GM23248 (cell line): ENCODE measurements at regions not wholly inside any gene's neighbourhood (a gene's known extent, or its start where the extent isn't known, plus 50 kb on each side); places are given as distances from the start of the nearest gene placed in this dataset.
A peak's percentile ranks its signal among the peaks of the same experiment; 100 is the strongest.

Source experiments
- DNase-seq: peaks from one replicate; pipeline ENCODE4 v3.0.0-alpha.2; 2015
- H2AFZ ChIP-seq: fragments of 200-600 bp; sonication (generic); 2 replicates; pipeline ENCODE4 v1.6.1; 2016; ENCODE audit warnings: antibody characterized with exemption
- H3F3A ChIP-seq: fragments of 200-600 bp; sonication (generic); 2 replicates; pipeline ENCODE4 v1.6.1; 2016; ENCODE audit warnings: mild to moderate bottlenecking, antibody characterized with exemption, mixed run types; ENCODE audit not compliant: insufficient read depth
- H3K27ac ChIP-seq: fragments of 200-600 bp; sonication (generic); 2 replicates; pipeline ENCODE4 v1.5.1; 2016; ENCODE audit warnings: mild to moderate bottlenecking
- H3K27me3 ChIP-seq: fragments of 200-600 bp; sonication (generic); replicated peaks from 2 replicates; pipeline ENCODE4 v1.6.1; 2016; ENCODE audit warnings: mild to moderate bottlenecking; ENCODE audit not compliant: insufficient read depth
- H3K36me3 ChIP-seq: fragments of 200-600 bp; sonication (generic); 2 replicates; pipeline ENCODE4 v1.6.1; 2016; ENCODE audit warnings: low read depth, mild to moderate bottlenecking
- H3K4me1 ChIP-seq: fragments of 200-600 bp; sonication (generic); 2 replicates; pipeline ENCODE4 v1.6.1; 2016; ENCODE audit warnings: mild to moderate bottlenecking; ENCODE audit not compliant: insufficient read depth
- H3K4me2 ChIP-seq: fragments of 200-600 bp; sonication (generic); one replicate; pipeline ENCODE4 v1.6.1; 2016; ENCODE audit warnings: mild to moderate bottlenecking; ENCODE audit not compliant: unreplicated experiment
- H3K4me3 ChIP-seq: fragments of 200-600 bp; sonication (generic); 2 replicates; pipeline ENCODE4 v1.5.1; 2016; ENCODE audit warnings: mild to moderate bottlenecking
- H3K79me2 ChIP-seq: fragments of 200-600 bp; sonication (generic); 2 replicates; pipeline ENCODE4 v1.6.1; 2016; ENCODE audit warnings: mild to moderate bottlenecking; ENCODE audit not compliant: insufficient read depth
- H3K9ac ChIP-seq: fragments of 200-600 bp; sonication (generic); 2 replicates; pipeline ENCODE4 v1.6.1; 2016; ENCODE audit warnings: mild to moderate bottlenecking
- H3K9me2 ChIP-seq: fragments of 200-600 bp; sonication (generic); 2 replicates; pipeline ENCODE4 v1.6.1; 2016; ENCODE audit warnings: mixed run types, mild to moderate bottlenecking, moderate library complexity; ENCODE audit not compliant: insufficient read depth
- H3K9me3 ChIP-seq: fragments of 200-600 bp; sonication (generic); one replicate; pipeline ENCODE4 v1.6.1; 2017; ENCODE audit warnings: low read depth
- H4K20me1 ChIP-seq: fragments of 200-600 bp; sonication (generic); 2 replicates; pipeline ENCODE4 v1.6.0; 2016; ENCODE audit not compliant: insufficient read depth
- EZH2 ChIP-seq: fragments of 200-600 bp; sonication (generic); IDR thresholded peaks from 2 replicates; pipeline ENCODE4 v1.6.1; 2018; ENCODE audit warnings: antibody characterized with exemption, mild to moderate bottlenecking; ENCODE audit not compliant: insufficient read depth, poor library complexity, severe bottlenecking
- EZH2phosphoT487 ChIP-seq: fragments of 200-600 bp; sonication (generic); IDR thresholded peaks from 2 replicates; pipeline ENCODE4 v1.6.1; 2018; ENCODE audit warnings: antibody characterized with exemption, moderate library complexity, mild to moderate bottlenecking, low read depth; ENCODE audit not compliant: insufficient read depth
- WGBS, 2 experiments: methylation state at CpG; one replicate each; pipeline ENCODE4 v1.1.6; 2015 to 2017; ENCODE audit warnings: low lambda C conversion rate in 2 of 2, low coverage in 1 of 2; ENCODE audit errors: missing lambda C conversion rate in 2 of 2; 5-methylcytosine and 5-hydroxymethylcytosine counted together
- in situ Hi-C: fragments of 300-500 bp; cut with MboI; formaldehyde crosslinking; loops from 2 replicates; pipeline ENCODE4 v1.15.0; 2020

DNA sequence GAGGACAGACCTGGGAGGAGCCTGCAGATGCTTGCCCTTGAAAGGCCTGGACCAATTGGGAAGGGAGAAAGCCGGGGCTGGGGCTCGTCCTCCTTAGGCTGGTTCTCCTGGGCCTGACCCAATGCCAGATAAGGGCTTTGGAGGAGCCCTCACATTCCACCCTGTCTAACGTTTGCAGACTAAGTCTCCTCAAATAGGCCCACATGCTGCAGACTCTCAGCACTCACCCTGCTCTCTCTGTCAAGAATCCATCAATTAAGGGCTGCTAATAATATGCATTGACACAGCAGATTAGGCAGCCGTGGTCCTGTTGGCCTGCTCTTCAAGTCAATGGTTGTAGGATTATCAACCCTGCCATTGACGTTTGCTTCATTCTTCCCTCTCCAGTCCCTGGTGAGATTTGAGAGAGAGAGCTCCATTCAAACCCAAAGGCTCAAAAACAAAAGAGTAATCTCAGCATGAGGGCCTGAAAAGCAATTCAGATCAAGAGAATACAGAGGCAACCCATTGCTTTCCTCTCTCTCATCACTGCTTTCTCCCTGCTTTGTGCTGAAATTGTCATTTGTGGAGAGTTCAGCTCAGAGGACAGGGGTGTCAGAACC lies 167.6 kb downstream of the INSIG2 start:
- H3K4me3 ChIP-seq: no peak overlapping the region

DNA sequence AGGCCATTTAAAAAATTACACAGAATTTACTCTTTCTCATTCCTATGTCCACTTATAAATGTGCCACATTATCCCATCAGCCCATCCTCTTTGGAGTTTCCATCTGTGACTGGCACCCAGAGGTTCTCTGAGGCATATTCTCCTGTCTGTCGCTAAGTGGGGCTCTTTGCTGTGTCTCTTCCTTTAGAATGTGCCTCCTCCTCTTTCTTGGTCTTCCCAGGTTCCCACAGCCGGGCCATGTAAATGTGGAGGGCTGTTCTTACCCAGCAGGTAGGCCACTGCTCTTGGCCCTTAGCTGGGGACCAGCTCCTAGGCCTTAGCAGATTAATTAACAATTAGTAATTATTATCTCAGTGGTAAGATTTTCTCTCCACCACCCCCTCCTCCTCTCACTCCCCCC lies 167.0 kb downstream of the INSIG2 start:
- peaks cover 21% of the 10 kb centered on the region for H3F3A ChIP-seq
- in situ Hi-C loops: no loop called here
- no peaks in the 10 kb centered on the region for H3K9me2 ChIP-seq
- H3K79me2 ChIP-seq: no peaks in the 10 kb centered on the region
- no peaks in the 10 kb centered on the region for H3K9me3 ChIP-seq
- WGBS, 2 experiments: 86 to 87% methylated on average over 2 of the region's 2 CpGs
- TF ChIP-seq EZH2 (no peak), EZH2phosphoT487 (no peak)
- no peak overlapping the region for H3K4me3 ChIP-seq
- H3K27ac ChIP-seq: no peak overlapping the region
- H3K9ac ChIP-seq: no peak overlapping the region
- H3K36me3 ChIP-seq: no peaks in the 10 kb centered on the region
- H4K20me1 ChIP-seq: no peaks in the 10 kb centered on the region
- H2AFZ ChIP-seq: no peak overlapping the region
- no peak for DNase-seq
- no peak overlapping the region for H3K4me2 ChIP-seq
- H3K4me1 ChIP-seq: peaks cover 18% of the 10 kb centered on the region
- H3K27me3 ChIP-seq: no peaks in the 10 kb centered on the region

More for the DNA sequence above, 167.6 kb downstream of the INSIG2 start:
- Histone ChIP-seq H4K20me1 (no peaks in the 10 kb centered on the region), H3K9me2 (no peaks in the 10 kb centered on the region), H3F3A (peaks cover 15% of the 10 kb centered on the region), H3K27ac (no peak overlapping the region), H3K4me2 (no peak overlapping the region), H2AFZ (no peak overlapping the region), H3K9me3 (no peaks in the 10 kb centered on the region), H3K79me2 (no peaks in the 10 kb centered on the region), H3K36me3 (no peaks in the 10 kb centered on the region), H3K4me1 (peaks cover 12% of the 10 kb centered on the region), H3K9ac (no peak overlapping the region), H3K27me3 (no peaks in the 10 kb centered on the region)
- no peak for TF ChIP-seq EZH2phosphoT487
- TF ChIP-seq EZH2: no peak
- no peak for DNase-seq
- 65 to 70% methylated on average over 5 of the region's 5 CpGs for WGBS, 2 experiments
- in situ Hi-C loops: no loop called here

GRCh38 chr2:118254116-118254515 lies 165.8 kb downstream of the INSIG2 start:
- no peak overlapping the region for H3K4me3 ChIP-seq
- in situ Hi-C loops: no loop called here
- TF ChIP-seq EZH2phosphoT487: no peak
- 88 to 97% methylated on average over 2 of the region's 2 CpGs for WGBS, 2 experiments
- no peak overlapping the region for H3K9ac ChIP-seq
- H3K9me3 ChIP-seq: no peaks in the 10 kb centered on the region
- H3K27me3 ChIP-seq: no peaks in the 10 kb centered on the region
- no peak for DNase-seq
- no peak overlapping the region for H3K27ac ChIP-seq
- no peaks in the 10 kb centered on the region for H3K36me3 ChIP-seq
- H3K4me1 ChIP-seq: peaks cover 29% of the 10 kb centered on the region
- no peak overlapping the region for H3K4me2 ChIP-seq
- H3F3A ChIP-seq: peaks cover 31% of the 10 kb centered on the region
- H4K20me1 ChIP-seq: no peaks in the 10 kb centered on the region
- H2AFZ ChIP-seq: no peak overlapping the region
- no peaks in the 10 kb centered on the region for H3K79me2 ChIP-seq
- H3K9me2 ChIP-seq: no peaks in the 10 kb centered on the region

DNA sequence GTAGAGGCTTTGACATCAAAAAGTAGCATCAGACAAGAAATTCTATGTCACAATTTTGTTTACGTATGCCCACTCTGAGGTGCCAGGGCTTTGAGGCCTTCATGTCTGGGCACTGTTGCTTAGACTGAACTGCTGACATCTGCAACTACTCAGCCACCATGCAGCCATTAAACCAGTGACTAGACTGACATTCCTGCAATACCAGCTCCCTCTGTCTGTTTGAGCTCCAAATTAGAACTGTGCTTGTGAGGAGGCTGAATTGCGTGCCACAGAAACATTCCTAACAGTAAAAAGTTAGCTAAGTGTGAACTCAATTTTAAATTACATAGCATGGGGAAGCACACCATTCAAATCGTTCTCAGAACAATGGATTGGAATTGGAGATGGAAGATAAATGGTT lies 163.2 kb downstream of the INSIG2 start:
- Histone ChIP-seq H3K4me1 (peaks cover 48% of the 10 kb centered on the region), H3K9me3 (no peaks in the 10 kb centered on the region), H3K27ac (peak overlapping the region; percentile 92), H3K36me3 (no peaks in the 10 kb centered on the region), H3K4me2 (peak overlapping the region; percentile 58), H3K4me3 (no peak overlapping the region), H4K20me1 (no peaks in the 10 kb centered on the region), H3K9ac (peak overlapping the region; percentile 57; the same call in 1 of the 2 replicates), H3K9me2 (no peaks in the 10 kb centered on the region), H3K27me3 (no peaks in the 10 kb centered on the region), H3F3A (peaks cover 53% of the 10 kb centered on the region), H3K79me2 (no peaks in the 10 kb centered on the region), H2AFZ (0 out of 2 replicates have a peak overlapping the region, but pooled peaks have one; percentile 2)
- in situ Hi-C loops: no loop called here
- TF ChIP-seq EZH2 (no peak), EZH2phosphoT487 (no peak)
- 33% methylated on average over 3 of the region's 3 CpGs for WGBS, 2 experiments
- peak; percentile 79 for DNase-seq
